GM12875 (cell line): ENCODE measurements at regions not wholly inside any gene's neighbourhood (a gene's known extent, or its start where the extent isn't known, plus 50 kb on each side); places are given as distances from the start of the nearest gene placed in this dataset.

Experiments
- H3K4me3 ChIP-seq: one replicate; pipeline ENCODE4 v1.5.1; 2011; ENCODE audit warnings: low read depth, low read length, control low read depth
- TF ChIP-seq, protein P1 (sequence below): IDR thresholded peaks from 2 replicates; pipeline ENCODE4 v1.5.1; 2011; ENCODE audit warnings: low read depth, mild to moderate bottlenecking, control low read depth, inconsistent platforms, low read length, moderate library complexity, borderline replicate concordance; ENCODE audit not compliant: insufficient read depth

DNA sequence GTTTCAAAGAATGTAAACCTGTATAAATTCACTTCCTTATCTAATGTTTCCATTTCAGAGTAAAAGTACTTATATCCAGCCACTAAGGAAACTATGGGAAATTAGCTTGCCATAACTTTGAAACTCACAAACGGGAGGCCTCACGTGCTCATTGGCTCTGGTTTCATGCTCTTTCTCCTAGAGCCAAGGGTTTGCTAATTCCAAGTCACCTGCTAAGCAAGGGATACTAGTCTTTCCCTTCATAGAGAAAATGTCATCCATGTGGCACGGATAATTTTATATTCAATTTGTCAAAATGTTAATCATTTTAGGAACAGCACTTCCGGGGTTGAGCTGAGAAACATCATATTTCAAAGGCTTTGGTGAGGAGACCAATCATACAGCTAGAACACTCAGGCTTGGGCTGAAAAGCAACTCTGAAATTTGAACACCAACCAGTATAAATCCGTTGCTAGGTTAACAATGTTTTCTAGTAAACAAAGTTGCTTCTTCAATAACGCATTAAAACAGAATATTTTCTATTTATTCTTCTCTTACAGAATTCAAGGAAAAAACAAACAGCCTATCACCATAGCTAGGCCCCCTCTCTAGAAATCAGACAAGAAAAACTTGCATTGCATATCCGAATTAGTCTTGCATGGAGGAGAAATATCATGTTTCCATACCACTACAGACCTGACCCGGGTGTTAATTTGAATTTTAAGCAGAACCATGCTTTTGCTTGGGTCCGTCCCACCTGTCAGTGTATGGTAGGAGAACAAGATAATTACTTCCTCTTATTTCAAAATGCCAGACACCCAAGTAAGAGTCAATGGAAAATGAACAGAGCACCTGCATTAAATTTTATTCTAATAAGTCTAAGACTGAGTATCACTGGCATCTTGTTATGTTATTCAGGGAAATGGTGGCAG is 196.1 kb upstream of the ESRRG start:
- H3K4me3 ChIP-seq = no peak overlapping the region
- TF ChIP-seq, protein P1, sequence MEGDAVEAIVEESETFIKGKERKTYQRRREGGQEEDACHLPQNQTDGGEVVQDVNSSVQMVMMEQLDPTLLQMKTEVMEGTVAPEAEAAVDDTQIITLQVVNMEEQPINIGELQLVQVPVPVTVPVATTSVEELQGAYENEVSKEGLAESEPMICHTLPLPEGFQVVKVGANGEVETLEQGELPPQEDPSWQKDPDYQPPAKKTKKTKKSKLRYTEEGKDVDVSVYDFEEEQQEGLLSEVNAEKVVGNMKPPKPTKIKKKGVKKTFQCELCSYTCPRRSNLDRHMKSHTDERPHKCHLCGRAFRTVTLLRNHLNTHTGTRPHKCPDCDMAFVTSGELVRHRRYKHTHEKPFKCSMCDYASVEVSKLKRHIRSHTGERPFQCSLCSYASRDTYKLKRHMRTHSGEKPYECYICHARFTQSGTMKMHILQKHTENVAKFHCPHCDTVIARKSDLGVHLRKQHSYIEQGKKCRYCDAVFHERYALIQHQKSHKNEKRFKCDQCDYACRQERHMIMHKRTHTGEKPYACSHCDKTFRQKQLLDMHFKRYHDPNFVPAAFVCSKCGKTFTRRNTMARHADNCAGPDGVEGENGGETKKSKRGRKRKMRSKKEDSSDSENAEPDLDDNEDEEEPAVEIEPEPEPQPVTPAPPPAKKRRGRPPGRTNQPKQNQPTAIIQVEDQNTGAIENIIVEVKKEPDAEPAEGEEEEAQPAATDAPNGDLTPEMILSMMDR = no peak

DNA sequence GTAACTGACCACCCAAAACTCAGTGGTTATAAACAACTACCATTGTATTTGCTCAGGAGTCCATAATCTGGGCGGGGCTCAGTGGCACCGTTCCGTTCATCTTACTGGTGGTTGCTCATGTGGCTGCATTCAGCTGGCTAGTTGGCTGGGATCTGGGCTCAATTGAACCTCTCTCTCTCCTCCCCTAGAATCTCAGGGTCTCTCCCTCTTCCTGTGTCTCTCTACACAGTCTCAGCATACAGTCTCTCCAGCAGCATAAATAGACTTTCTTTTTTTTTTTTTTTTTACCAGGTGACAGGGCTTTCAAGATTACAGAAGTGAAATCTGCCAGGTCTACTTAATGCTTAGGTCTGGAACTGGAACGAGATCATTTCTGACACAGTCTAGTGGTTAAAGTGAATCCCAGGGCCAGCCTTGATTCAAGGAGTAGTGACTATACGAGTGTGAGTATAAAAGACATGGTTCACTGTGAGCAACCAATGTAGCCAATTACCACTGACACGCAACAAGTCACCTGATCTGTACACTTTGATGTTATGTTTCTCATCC is 193.7 kb upstream of the ESRRG start:
- H3K4me3 ChIP-seq = no peak overlapping the region
- TF ChIP-seq, protein P1 = no peak

- H3K4me3 ChIP-seq = no peak overlapping the region
- TF ChIP-seq, protein P1 = no peak
Observed at GRCh38 chr1:216914974-216915373, 191.7 kb upstream of the ESRRG start.

DNA sequence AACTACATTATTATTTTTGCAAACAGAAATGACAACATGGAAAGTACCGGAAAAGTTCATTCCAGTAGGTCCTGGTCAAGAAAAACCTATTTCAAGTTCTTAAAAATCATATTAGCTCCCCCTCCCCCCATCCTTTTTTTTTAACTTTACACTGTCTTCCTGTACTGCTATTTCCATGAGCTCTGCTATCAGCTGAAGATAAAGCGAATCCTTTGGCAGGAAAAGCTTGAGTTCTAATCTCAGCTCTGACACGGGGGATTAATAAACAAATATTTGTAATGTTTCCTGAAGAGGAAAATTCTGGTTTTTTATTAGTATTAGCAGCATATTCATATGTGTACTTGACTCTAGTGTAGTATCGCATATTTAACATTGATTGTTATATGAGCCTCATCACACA is 190.7 kb upstream of the ESRRG start:
- TF ChIP-seq, protein P1 = no peak
- no peak overlapping the region for H3K4me3 ChIP-seq

DNA sequence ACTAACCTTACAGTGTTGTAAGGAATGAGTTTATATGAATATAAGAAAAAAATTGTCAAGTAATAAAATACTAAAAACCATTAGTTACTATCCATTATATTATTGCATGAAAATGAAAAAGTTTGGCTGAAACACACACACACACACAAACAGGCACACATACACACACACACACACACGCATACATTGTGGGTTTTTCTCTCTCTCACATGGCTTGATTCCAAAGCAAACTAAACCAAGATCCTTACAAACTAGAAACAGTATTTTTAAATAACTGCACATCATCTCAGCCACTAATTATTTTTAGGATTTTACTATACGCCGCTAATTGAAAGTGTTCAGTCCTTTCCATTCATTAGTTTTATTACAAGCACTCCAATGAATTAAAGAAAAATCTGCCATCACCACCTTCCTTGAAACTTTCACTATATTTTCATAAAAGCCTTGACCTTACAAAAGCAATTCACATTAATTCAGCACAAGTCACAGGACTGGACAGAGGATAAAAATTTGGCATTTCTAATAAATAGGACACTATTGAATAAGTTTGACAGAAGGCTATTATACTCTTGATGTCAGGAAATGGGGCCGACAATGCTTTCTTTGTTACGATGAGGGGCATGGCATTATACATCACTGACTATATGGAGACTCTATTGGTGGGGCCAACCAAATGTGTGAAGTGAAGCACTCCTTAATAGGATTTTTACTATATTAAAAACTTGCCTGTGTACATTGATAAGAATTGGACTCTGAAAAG is 187.0 kb upstream of the ESRRG start:
- TF ChIP-seq, protein P1 = no peak
- no peak overlapping the region for H3K4me3 ChIP-seq

- TF ChIP-seq, protein P1 = no peak
- no peak overlapping the region for H3K4me3 ChIP-seq
Observed at GRCh38 chr1:216908126-216908525, 184.9 kb upstream of the ESRRG start.
